ENCODE measurements at regions not wholly inside any gene's neighbourhood (a gene's known extent, or its start where the extent isn't known, plus 50 kb on each side); places are given as distances from the start of the nearest gene placed in this dataset.
"Not testable (repeated sequence)": the region's sequence is repeated elsewhere in the genome, so short reads cannot be mapped to it uniquely, and the experiment has no call there.

GRCh38 chr5:67858471-67859031, 357.0 kb upstream of the PIK3R1 start:
- Histone ChIP-seq H3K9me3 (replicated peaks) (no peaks in the 10 kb centered on the region), H3K4me3 (no peak overlapping the region), H3K4me1 (replicated peaks) (no peaks in the 10 kb centered on the region), H3K27ac (no peak overlapping the region), H3K36me3 (no peaks in the 10 kb centered on the region), H3K27me3 (replicated peaks) (no peaks in the 10 kb centered on the region)
- DNase-seq (ENCODE audit: low read depth in 1 of 2, low spot score in 2 of 2): no peak

- Histone ChIP-seq H3K27ac (no peak overlapping the region), H3K27me3 (replicated peaks) (no peaks in the 10 kb centered on the region), H3K4me3 (no peak overlapping the region), H3K9me3 (replicated peaks) (no peaks in the 10 kb centered on the region), H3K36me3 (no peaks in the 10 kb centered on the region), H3K4me1 (replicated peaks) (no peaks in the 10 kb centered on the region)
- no peak for DNase-seq (ENCODE audit: low read depth in 1 of 2, low spot score in 2 of 2)
Measured at GRCh38 chr5:67857502-67857901, 358.1 kb upstream of the PIK3R1 start.

- H3K9me3 ChIP-seq (replicated peaks): no peaks in the 10 kb centered on the region
- H3K4me3 ChIP-seq: no peak overlapping the region
- no peak overlapping the region for H3K27ac ChIP-seq
- no peaks in the 10 kb centered on the region for H3K27me3 ChIP-seq (replicated peaks)
- no peaks in the 10 kb centered on the region for H3K36me3 ChIP-seq
- DNase-seq (ENCODE audit: low read depth in 1 of 2, low spot score in 2 of 2): no peak
- no peaks in the 10 kb centered on the region for H3K4me1 ChIP-seq (replicated peaks)
Measured at GRCh38 chr5:67855523-67855922, 360.0 kb upstream of the PIK3R1 start.

- not testable (repeated sequence) for DNase-seq (ENCODE audit: low read depth in 1 of 2, low spot score in 2 of 2); H3K27ac ChIP-seq; H3K4me1 ChIP-seq (replicated peaks); H3K9me3 ChIP-seq (replicated peaks); H3K4me3 ChIP-seq; H3K36me3 ChIP-seq; H3K27me3 ChIP-seq (replicated peaks)
Measured at GRCh38 chr5:67850906-67851305, 364.6 kb upstream of the PIK3R1 start.

DNA sequence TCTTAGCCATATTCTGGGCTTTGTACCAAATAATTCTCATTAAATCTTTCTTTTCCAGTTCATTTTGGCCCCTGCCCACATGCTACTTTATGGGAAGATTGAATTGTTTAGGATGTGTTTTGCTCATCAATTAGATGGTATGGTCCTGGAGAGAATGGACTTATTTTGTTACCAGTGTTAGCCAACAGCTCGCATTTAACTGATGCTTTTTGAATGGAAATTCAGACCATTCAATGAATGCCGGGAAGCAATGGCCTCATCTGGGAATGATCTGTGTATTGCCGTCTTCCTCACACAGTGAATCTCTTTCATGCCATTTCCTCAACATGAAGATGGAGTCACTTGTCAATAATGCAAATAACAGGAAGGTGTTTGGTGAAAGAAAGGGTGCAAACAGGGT, 370.6 kb upstream of the PIK3R1 start:
- DNase-seq (ENCODE audit: low read depth in 1 of 2, low spot score in 2 of 2): no peak
- no peaks in the 10 kb centered on the region for H3K36me3 ChIP-seq
- H3K4me1 ChIP-seq (replicated peaks): no peaks in the 10 kb centered on the region
- H3K9me3 ChIP-seq (replicated peaks): no peaks in the 10 kb centered on the region
- H3K27ac ChIP-seq: no peak overlapping the region
- H3K4me3 ChIP-seq: no peak overlapping the region
- no peaks in the 10 kb centered on the region for H3K27me3 ChIP-seq (replicated peaks)

DNA sequence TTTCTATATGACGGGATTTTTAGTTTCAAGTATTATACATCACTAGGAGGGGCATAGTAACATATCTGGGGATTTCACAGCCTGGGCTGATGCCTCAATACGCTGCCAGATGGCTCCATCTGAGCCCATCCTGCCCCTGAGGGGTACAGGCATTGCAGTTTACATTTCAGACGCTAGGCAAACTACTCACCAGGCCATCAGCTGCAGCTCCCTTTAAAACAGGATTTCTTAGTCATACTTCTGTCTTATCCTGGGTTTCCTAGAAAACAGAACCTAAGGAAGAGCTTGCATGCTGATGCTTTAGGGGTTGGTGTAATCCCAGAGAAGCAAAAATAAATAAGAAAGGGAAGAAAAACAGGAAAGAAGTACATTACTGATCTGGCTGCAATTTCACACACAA, 372.8 kb upstream of the PIK3R1 start:
- Histone ChIP-seq H3K27ac (no peak overlapping the region), H3K4me3 (no peak overlapping the region), H3K27me3 (replicated peaks) (no peaks in the 10 kb centered on the region), H3K36me3 (no peaks in the 10 kb centered on the region), H3K9me3 (replicated peaks) (no peaks in the 10 kb centered on the region), H3K4me1 (replicated peaks) (no peaks in the 10 kb centered on the region)
- no peak for DNase-seq (ENCODE audit: low read depth in 1 of 2, low spot score in 2 of 2)

- H3K4me3 ChIP-seq; H3K27me3 ChIP-seq (replicated peaks); H3K4me1 ChIP-seq (replicated peaks); H3K9me3 ChIP-seq (replicated peaks); H3K27ac ChIP-seq; DNase-seq (ENCODE audit: low read depth in 1 of 2, low spot score in 2 of 2); H3K36me3 ChIP-seq: not testable (repeated sequence)
Measured at GRCh38 chr5:67837225-67837624, 378.3 kb upstream of the PIK3R1 start.

GRCh38 chr5:67836496-67836895, 379.1 kb upstream of the PIK3R1 start:
- not testable (repeated sequence) for DNase-seq (ENCODE audit: low read depth in 1 of 2, low spot score in 2 of 2); H3K4me3 ChIP-seq; H3K9me3 ChIP-seq (replicated peaks); H3K27ac ChIP-seq; H3K36me3 ChIP-seq; H3K4me1 ChIP-seq (replicated peaks); H3K27me3 ChIP-seq (replicated peaks)

DNA sequence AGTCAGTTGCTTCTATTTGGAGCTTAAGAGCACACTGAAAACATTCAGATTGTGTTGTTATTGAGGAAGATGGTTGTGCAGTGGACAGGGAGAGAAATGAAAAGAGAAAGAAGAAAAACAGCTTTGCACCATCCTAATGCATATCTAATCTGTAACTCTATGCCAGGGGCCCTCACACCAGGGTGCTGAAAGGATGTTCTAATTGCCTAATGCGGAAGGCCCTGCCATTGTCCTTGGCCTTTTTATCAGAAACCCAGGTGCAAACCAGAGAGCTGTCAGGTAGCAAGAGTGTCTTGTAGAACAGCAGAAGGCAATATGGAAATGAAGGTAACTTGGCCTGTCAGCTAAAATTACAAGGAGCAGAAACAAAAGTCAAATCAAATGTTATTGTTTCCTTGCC, 384.5 kb upstream of the PIK3R1 start:
- H3K4me3 ChIP-seq: no peak overlapping the region
- no peaks in the 10 kb centered on the region for H3K27me3 ChIP-seq (replicated peaks)
- no peaks in the 10 kb centered on the region; the same call in 1 of the 2 replicates for H3K9me3 ChIP-seq (replicated peaks)
- H3K27ac ChIP-seq: no peak overlapping the region
- DNase-seq (ENCODE audit: low read depth in 1 of 2, low spot score in 2 of 2): no peak
- H3K36me3 ChIP-seq: no peaks in the 10 kb centered on the region
- no peaks in the 10 kb centered on the region for H3K4me1 ChIP-seq (replicated peaks)

- no peak overlapping the region for H3K27ac ChIP-seq
- H3K4me1 ChIP-seq (replicated peaks): no peaks in the 10 kb centered on the region
- H3K4me3 ChIP-seq: no peak overlapping the region
- DNase-seq (ENCODE audit: low read depth in 1 of 2, low spot score in 2 of 2): no peak
- no peaks in the 10 kb centered on the region for H3K36me3 ChIP-seq
- H3K9me3 ChIP-seq (replicated peaks): no peaks in the 10 kb centered on the region
- no peaks in the 10 kb centered on the region for H3K27me3 ChIP-seq (replicated peaks)
Measured at GRCh38 chr5:67827541-67827940, 388.0 kb upstream of the PIK3R1 start.

DNA sequence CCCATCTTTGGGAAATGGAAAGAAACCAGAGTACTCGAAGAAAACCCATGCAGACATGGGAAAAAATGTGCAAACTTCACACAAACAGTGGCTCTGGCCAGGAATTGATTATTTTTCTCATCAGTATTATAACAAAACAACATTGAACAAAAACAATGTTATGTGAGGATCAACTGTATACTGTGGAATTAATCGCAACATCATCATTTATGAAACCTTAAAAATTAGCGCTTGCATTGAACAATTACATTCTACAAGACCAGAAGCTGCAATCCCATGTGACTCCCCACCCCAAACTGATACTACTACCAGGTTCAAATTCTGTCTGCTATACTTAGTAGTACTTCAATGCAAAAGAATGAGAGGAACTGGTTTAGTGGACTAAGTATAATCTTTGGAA, 390.7 kb upstream of the PIK3R1 start:
- H3K4me1 ChIP-seq (replicated peaks): no peaks in the 10 kb centered on the region
- H3K9me3 ChIP-seq (replicated peaks): no peaks in the 10 kb centered on the region
- no peak overlapping the region for H3K4me3 ChIP-seq
- H3K27ac ChIP-seq: no peak overlapping the region
- DNase-seq (ENCODE audit: low read depth in 1 of 2, low spot score in 2 of 2): no peak
- no peaks in the 10 kb centered on the region for H3K27me3 ChIP-seq (replicated peaks)
- no peaks in the 10 kb centered on the region for H3K36me3 ChIP-seq

DNA sequence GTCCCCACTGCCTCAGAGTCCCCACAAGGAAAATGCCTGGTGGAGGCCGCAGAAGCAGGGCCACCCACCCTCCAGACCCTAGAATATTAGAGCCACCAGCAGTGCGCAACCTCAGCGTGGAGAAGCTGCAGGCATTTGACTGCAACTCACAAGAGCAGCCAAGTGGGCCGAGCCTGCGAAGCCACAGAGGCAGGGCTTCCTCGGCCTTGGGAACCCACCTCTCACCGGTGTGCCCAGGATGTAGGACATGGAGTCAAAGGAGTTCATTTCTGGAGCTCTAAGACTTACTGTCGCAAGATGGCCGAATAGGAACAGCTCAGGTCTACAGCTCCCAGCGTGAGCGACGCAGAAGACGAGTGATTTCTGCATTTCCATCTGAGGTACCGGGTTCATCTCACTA, 397.9 kb upstream of the PIK3R1 start:
- Histone ChIP-seq H3K9me3 (replicated peaks) (no peaks in the 10 kb centered on the region), H3K27me3 (replicated peaks) (no peaks in the 10 kb centered on the region), H3K27ac (no peak overlapping the region), H3K4me3 (no peak overlapping the region), H3K4me1 (replicated peaks) (no peaks in the 10 kb centered on the region), H3K36me3 (no peaks in the 10 kb centered on the region)
- DNase-seq (ENCODE audit: low read depth in 1 of 2, low spot score in 2 of 2): no peak

- Histone ChIP-seq H3K27ac (no peak overlapping the region), H3K27me3 (replicated peaks) (no peaks in the 10 kb centered on the region), H3K36me3 (no peaks in the 10 kb centered on the region), H3K9me3 (replicated peaks) (no peaks in the 10 kb centered on the region), H3K4me3 (no peak overlapping the region), H3K4me1 (replicated peaks) (no peaks in the 10 kb centered on the region)
- DNase-seq (ENCODE audit: low read depth in 1 of 2, low spot score in 2 of 2): no peak
Measured at GRCh38 chr5:67816456-67816855, 399.1 kb upstream of the PIK3R1 start.

GRCh38 chr5:67815455-67816391, 399.8 kb upstream of the PIK3R1 start:
- Histone ChIP-seq H3K27ac (no peak overlapping the region), H3K9me3 (replicated peaks) (no peaks in the 10 kb centered on the region), H3K36me3 (no peaks in the 10 kb centered on the region), H3K4me3 (no peak overlapping the region), H3K4me1 (replicated peaks) (no peaks in the 10 kb centered on the region), H3K27me3 (replicated peaks) (no peaks in the 10 kb centered on the region)
- DNase-seq (ENCODE audit: low read depth in 1 of 2, low spot score in 2 of 2): no peak

All from SJSA1 (cell line).